ENCODE measurements at regions not wholly inside any gene's neighbourhood (a gene's known extent, or its start where the extent isn't known, plus 50 kb on each side); places are given as distances from the start of the nearest gene placed in this dataset.

DNA sequence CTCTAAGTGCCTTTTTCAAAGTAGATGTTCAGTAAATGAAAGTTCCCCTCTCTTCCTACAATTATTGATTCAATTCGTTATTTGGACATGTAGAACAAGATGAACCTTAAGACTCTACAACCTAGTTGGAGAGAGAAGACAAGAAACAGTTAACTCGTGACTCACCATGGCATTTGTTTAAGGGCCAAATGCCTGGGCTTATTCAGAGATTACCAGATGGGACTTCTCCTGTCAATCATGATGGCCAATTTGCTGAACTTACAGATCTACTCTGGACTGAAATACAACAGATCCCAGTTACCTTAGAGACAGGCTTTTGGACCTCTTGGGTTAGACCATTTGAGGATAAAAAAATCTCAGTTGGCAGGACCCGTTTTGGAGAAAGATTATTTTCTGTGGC, 93.5 kb downstream of the C1orf94 start:
- H3K4me3 ChIP-seq = no peak overlapping the region
- no peaks in the 10 kb centered on the region for H3K9me3 ChIP-seq
- TF ChIP-seq CTCF (IDR thresholded peaks at IDR 0.05) = no peak
- H3K27me3 ChIP-seq = no peaks in the 10 kb centered on the region
- no peak overlapping the region for H3K9ac ChIP-seq (ENCODE audit: low read depth in 2 of 2, low read length in 2 of 2)
- DNase-seq = no peak
- no peak overlapping the region for H3K27ac ChIP-seq
- intact Hi-C loops (cut with DNase I) = no loop called here
- H3K4me1 ChIP-seq = no peaks in the 10 kb centered on the region
- no peaks in the 10 kb centered on the region for H3K36me3 ChIP-seq

GRCh38 chr1:34272152-34272551, 95.4 kb downstream of the C1orf94 start:
- TF ChIP-seq CTCF (IDR thresholded peaks at IDR 0.05) = no peak
- Histone ChIP-seq H3K4me1 (no peaks in the 10 kb centered on the region), H3K9me3 (no peaks in the 10 kb centered on the region), H3K4me3 (no peak overlapping the region), H3K36me3 (no peaks in the 10 kb centered on the region), H3K27me3 (no peaks in the 10 kb centered on the region), H3K9ac (ENCODE audit: low read depth in 2 of 2, low read length in 2 of 2) (no peak overlapping the region), H3K27ac (no peak overlapping the region)
- DNase-seq = no peak
- intact Hi-C loops (cut with DNase I) = no loop called here

DNA sequence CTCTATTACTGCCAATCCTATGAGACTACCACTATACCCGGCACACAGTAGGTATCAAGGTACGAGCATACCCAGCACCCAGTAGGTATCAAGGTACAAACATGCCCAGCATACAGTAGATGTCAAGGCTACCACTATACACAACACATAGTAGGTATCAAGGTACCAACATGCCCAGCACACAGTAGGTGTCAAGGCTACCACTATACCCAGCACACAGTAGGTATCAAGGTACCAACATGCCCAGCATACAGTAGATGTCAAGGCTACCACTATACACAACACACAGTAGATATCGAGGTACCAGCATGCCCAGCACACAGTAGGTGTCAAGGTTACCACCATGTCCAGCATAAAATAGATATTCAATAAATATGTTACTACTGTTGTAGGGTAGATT, 98.4 kb downstream of the C1orf94 start:
- Histone ChIP-seq H3K9me3 (no peaks in the 10 kb centered on the region), H3K9ac (ENCODE audit: low read depth in 2 of 2, low read length in 2 of 2) (no peak overlapping the region), H3K36me3 (no peaks in the 10 kb centered on the region), H3K4me3 (no peak overlapping the region), H3K27me3 (no peaks in the 10 kb centered on the region), H3K27ac (no peak overlapping the region), H3K4me1 (no peaks in the 10 kb centered on the region)
- TF ChIP-seq CTCF (IDR thresholded peaks at IDR 0.05) = no peak
- intact Hi-C loops (cut with DNase I) = no loop called here
- no peak for DNase-seq

GRCh38 chr1:34276606-34277005, 99.9 kb downstream of the C1orf94 start:
- no peaks in the 10 kb centered on the region for H3K36me3 ChIP-seq
- TF ChIP-seq CTCF (IDR thresholded peaks at IDR 0.05) = no peak
- no peaks in the 10 kb centered on the region for H3K9me3 ChIP-seq
- no peak overlapping the region for H3K4me3 ChIP-seq
- no peak overlapping the region for H3K9ac ChIP-seq (ENCODE audit: low read depth in 2 of 2, low read length in 2 of 2)
- DNase-seq = no peak
- intact Hi-C loops (cut with DNase I) = no loop called here
- H3K27ac ChIP-seq = no peak overlapping the region
- no peaks in the 10 kb centered on the region for H3K27me3 ChIP-seq
- H3K4me1 ChIP-seq = no peaks in the 10 kb centered on the region

DNA sequence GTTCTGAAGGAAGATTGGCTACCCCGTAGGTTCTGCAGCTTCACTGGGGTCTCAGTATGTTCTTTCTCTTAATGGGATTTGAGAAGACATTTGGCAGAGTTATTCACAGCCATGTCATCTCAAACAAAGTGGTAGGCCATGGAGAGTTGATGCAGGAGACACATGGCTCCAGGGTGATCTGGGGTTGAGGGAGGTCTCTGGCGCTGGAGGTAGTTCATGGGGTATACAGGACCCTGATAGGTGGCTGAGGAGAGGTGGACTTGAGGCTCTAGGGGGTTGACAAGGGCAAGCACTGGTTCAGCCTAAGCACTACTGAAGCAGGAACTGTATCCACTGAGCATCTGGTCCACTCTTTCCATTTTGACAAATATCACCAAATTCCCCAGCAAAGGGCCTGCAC, 100.4 kb downstream of the C1orf94 start:
- Histone ChIP-seq H3K27me3 (no peaks in the 10 kb centered on the region), H3K4me1 (no peaks in the 10 kb centered on the region), H3K27ac (no peak overlapping the region), H3K9ac (ENCODE audit: low read depth in 2 of 2, low read length in 2 of 2) (no peak overlapping the region), H3K9me3 (no peaks in the 10 kb centered on the region), H3K4me3 (no peak overlapping the region), H3K36me3 (no peaks in the 10 kb centered on the region)
- no peak for DNase-seq
- intact Hi-C loops (cut with DNase I) = no loop called here
- TF ChIP-seq CTCF (IDR thresholded peaks at IDR 0.05) = no peak

DNA sequence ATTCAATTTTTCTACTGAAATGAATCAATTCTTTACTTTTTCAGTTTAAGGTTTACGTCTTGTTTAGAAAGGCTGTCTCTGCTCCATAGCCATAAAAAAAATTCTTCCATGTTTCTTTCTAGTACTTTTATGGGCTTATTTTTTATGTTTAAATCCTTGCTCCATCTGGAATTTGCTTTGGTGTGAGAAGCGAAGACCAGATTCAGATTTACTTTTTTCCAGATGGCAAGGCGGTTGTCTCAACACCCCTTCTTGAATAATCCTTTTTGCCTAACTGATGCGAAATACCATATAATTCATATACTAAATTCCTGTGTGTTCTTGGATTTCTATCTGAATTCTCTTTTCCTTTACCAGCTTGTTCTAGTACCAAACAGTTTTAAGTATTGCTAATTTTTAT, 101.5 kb downstream of the C1orf94 start:
- no peaks in the 10 kb centered on the region for H3K9me3 ChIP-seq
- H3K36me3 ChIP-seq = no peaks in the 10 kb centered on the region
- no peak for DNase-seq
- H3K27ac ChIP-seq = no peak overlapping the region
- TF ChIP-seq CTCF (IDR thresholded peaks at IDR 0.05) = no peak
- no peaks in the 10 kb centered on the region for H3K27me3 ChIP-seq
- H3K4me3 ChIP-seq = no peak overlapping the region
- H3K4me1 ChIP-seq = no peaks in the 10 kb centered on the region
- intact Hi-C loops (cut with DNase I) = no loop called here
- no peak overlapping the region for H3K9ac ChIP-seq (ENCODE audit: low read depth in 2 of 2, low read length in 2 of 2)
